EL (cell line): ENCODE measurements at regions not wholly inside any gene's neighbourhood (a gene's known extent, or its start where the extent isn't known, plus 50 kb on each side); places are given as distances from the start of the nearest gene placed in this dataset.

ENCODE experiments used
- DNase-seq: peaks from one replicate; pipeline ENCODE4 v3.0.0-alpha.2; 2016

GRCh38 chr13:83577183-83577582 lies 305.1 kb downstream of the SLITRK1 start:
- no peak for DNase-seq

- DNase-seq = no peak
Measured at GRCh38 chr13:83568019-83568418, 314.3 kb downstream of the SLITRK1 start.

- no peak for DNase-seq
Measured at GRCh38 chr13:83563499-83563898, 318.8 kb downstream of the SLITRK1 start.

- no peak for DNase-seq
Measured at GRCh38 chr13:83557845-83558244, 324.4 kb downstream of the SLITRK1 start.

GRCh38 chr13:83549671-83550070 lies 332.6 kb downstream of the SLITRK1 start:
- DNase-seq = no peak

- no peak for DNase-seq
Measured at GRCh38 chr13:83547043-83547442, 335.2 kb downstream of the SLITRK1 start.

- DNase-seq = no peak
Measured at GRCh38 chr13:83546476-83546875, 335.8 kb downstream of the SLITRK1 start.

GRCh38 chr13:83538636-83539035 lies 343.6 kb downstream of the SLITRK1 start:
- DNase-seq = no peak

GRCh38 chr13:83536941-83537340 lies 345.3 kb downstream of the SLITRK1 start:
- DNase-seq = no peak

- DNase-seq = no peak
Measured at GRCh38 chr13:83536153-83536552, 346.1 kb downstream of the SLITRK1 start.

- no peak for DNase-seq
Measured at GRCh38 chr13:83532809-83533208, 349.5 kb downstream of the SLITRK1 start.

- no peak for DNase-seq
Measured at GRCh38 chr13:83531022-83531421, 351.3 kb downstream of the SLITRK1 start.

GRCh38 chr13:83516781-83517180 lies 365.5 kb downstream of the SLITRK1 start:
- no peak for DNase-seq

- peak; percentile 50 for DNase-seq
Measured at GRCh38 chr13:83515268-83516015, 366.8 kb downstream of the SLITRK1 start.

GRCh38 chr13:83508771-83509301 lies 373.4 kb downstream of the SLITRK1 start:
- DNase-seq = no peak

- DNase-seq = peak; percentile 78
Measured at GRCh38 chr13:83503424-83503823, 378.9 kb downstream of the SLITRK1 start.

- DNase-seq = peak; percentile 60
Measured at GRCh38 chr13:83499286-83499685, 383.0 kb downstream of the SLITRK1 start.

- DNase-seq = peak; percentile 78
Measured at GRCh38 chr13:83498481-83499190, 383.6 kb downstream of the SLITRK1 start.

- peak; percentile 13 for DNase-seq
Measured at GRCh38 chr13:83498045-83498444, 384.2 kb downstream of the SLITRK1 start.

GRCh38 chr13:83496501-83496900 lies 385.8 kb downstream of the SLITRK1 start:
- DNase-seq = no peak

GRCh38 chr13:83485101-83485500 lies 397.2 kb downstream of the SLITRK1 start:
- no peak for DNase-seq

- no peak for DNase-seq
Measured at GRCh38 chr13:83471011-83471410, 411.3 kb downstream of the SLITRK1 start.

- DNase-seq = no peak
Measured at GRCh38 chr13:83470133-83470797, 412.0 kb downstream of the SLITRK1 start.

- no peak for DNase-seq
Measured at GRCh38 chr13:83453723-83454122, 428.6 kb downstream of the SLITRK1 start.
